ENCODE measurements at regions not wholly inside any gene's neighbourhood (a gene's known extent, or its start where the extent isn't known, plus 50 kb on each side); places are given as distances from the start of the nearest gene placed in this dataset.

- Histone ChIP-seq H3K9me3 (ENCODE audit: control insufficient read depth, low read length) (no peaks in the 10 kb centered on the region), H3K27ac (ENCODE audit: insufficient read depth, low read length, poor library complexity, severe bottlenecking) (no peak overlapping the region), H3K36me3 (ENCODE audit: control insufficient read depth, insufficient read depth, low read length) (no peaks in the 10 kb centered on the region), H3K27me3 (replicated peaks; ENCODE audit: control insufficient read depth, insufficient read depth, low read length, poor library complexity, severe bottlenecking) (no peaks in the 10 kb centered on the region), H3K4me3 (ENCODE audit: insufficient read depth, low read depth, low read length, poor library complexity, severe bottlenecking) (no peak overlapping the region), H3K4me1 (ENCODE audit: control insufficient read depth, insufficient read depth, low read length, poor library complexity, severe bottlenecking) (peaks cover 8% of the 10 kb centered on the region)
- no peak for DNase-seq
These were observed 74.0 kb upstream of the TRPM1 start for GRCh38 chr15:31175484-31175883.

- H3K27me3 ChIP-seq (replicated peaks; ENCODE audit: control insufficient read depth, insufficient read depth, low read length, poor library complexity, severe bottlenecking) = no peaks in the 10 kb centered on the region
These were observed 76.4 kb upstream of the TRPM1 start for GRCh38 chr15:31177951-31178350.

GRCh38 chr15:31178705-31179104 is 77.2 kb upstream of the TRPM1 start:
- no peaks in the 10 kb centered on the region for H3K27me3 ChIP-seq (replicated peaks; ENCODE audit: control insufficient read depth, insufficient read depth, low read length, poor library complexity, severe bottlenecking)
- H3K4me3 ChIP-seq (ENCODE audit: insufficient read depth, low read depth, low read length, poor library complexity, severe bottlenecking) = no peak overlapping the region
- no peak for DNase-seq
- no peak overlapping the region for H3K27ac ChIP-seq (ENCODE audit: insufficient read depth, low read length, poor library complexity, severe bottlenecking)
- peaks cover 8% of the 10 kb centered on the region for H3K4me1 ChIP-seq (ENCODE audit: control insufficient read depth, insufficient read depth, low read length, poor library complexity, severe bottlenecking)
- peaks cover 3% of the 10 kb centered on the region for H3K9me3 ChIP-seq (ENCODE audit: control insufficient read depth, low read length)
- H3K36me3 ChIP-seq (ENCODE audit: control insufficient read depth, insufficient read depth, low read length) = no peaks in the 10 kb centered on the region

More at GRCh38 chr15:31177951-31178350, 76.4 kb upstream of the TRPM1 start:
- DNase-seq = no peak
- no peaks in the 10 kb centered on the region for H3K36me3 ChIP-seq (ENCODE audit: control insufficient read depth, insufficient read depth, low read length)
- H3K9me3 ChIP-seq (ENCODE audit: control insufficient read depth, low read length) = peaks cover 3% of the 10 kb centered on the region
- peaks cover 8% of the 10 kb centered on the region for H3K4me1 ChIP-seq (ENCODE audit: control insufficient read depth, insufficient read depth, low read length, poor library complexity, severe bottlenecking)
- H3K4me3 ChIP-seq (ENCODE audit: insufficient read depth, low read depth, low read length, poor library complexity, severe bottlenecking) = no peak overlapping the region
- no peak overlapping the region for H3K27ac ChIP-seq (ENCODE audit: insufficient read depth, low read length, poor library complexity, severe bottlenecking)

GRCh38 chr15:31179693-31180092 is 78.2 kb upstream of the TRPM1 start:
- H3K27me3 ChIP-seq (replicated peaks; ENCODE audit: control insufficient read depth, insufficient read depth, low read length, poor library complexity, severe bottlenecking) = no peaks in the 10 kb centered on the region
- no peak overlapping the region for H3K4me3 ChIP-seq (ENCODE audit: insufficient read depth, low read depth, low read length, poor library complexity, severe bottlenecking)
- peaks cover 3% of the 10 kb centered on the region for H3K9me3 ChIP-seq (ENCODE audit: control insufficient read depth, low read length)
- peaks cover 8% of the 10 kb centered on the region for H3K4me1 ChIP-seq (ENCODE audit: control insufficient read depth, insufficient read depth, low read length, poor library complexity, severe bottlenecking)
- no peaks in the 10 kb centered on the region for H3K36me3 ChIP-seq (ENCODE audit: control insufficient read depth, insufficient read depth, low read length)
- no peak for DNase-seq
- no peak overlapping the region for H3K27ac ChIP-seq (ENCODE audit: insufficient read depth, low read length, poor library complexity, severe bottlenecking)

GRCh38 chr15:31193291-31193690 is 91.8 kb upstream of the TRPM1 start:
- no peaks in the 10 kb centered on the region for H3K36me3 ChIP-seq (ENCODE audit: control insufficient read depth, insufficient read depth, low read length)
- H3K27me3 ChIP-seq (replicated peaks; ENCODE audit: control insufficient read depth, insufficient read depth, low read length, poor library complexity, severe bottlenecking) = no peaks in the 10 kb centered on the region
- no peak overlapping the region for H3K4me3 ChIP-seq (ENCODE audit: insufficient read depth, low read depth, low read length, poor library complexity, severe bottlenecking)
- no peak overlapping the region for H3K27ac ChIP-seq (ENCODE audit: insufficient read depth, low read length, poor library complexity, severe bottlenecking)
- H3K9me3 ChIP-seq (ENCODE audit: control insufficient read depth, low read length) = no peaks in the 10 kb centered on the region
- H3K4me1 ChIP-seq (ENCODE audit: control insufficient read depth, insufficient read depth, low read length, poor library complexity, severe bottlenecking) = no peaks in the 10 kb centered on the region
- DNase-seq = no peak

- no peak overlapping the region for H3K4me3 ChIP-seq (ENCODE audit: insufficient read depth, low read depth, low read length, poor library complexity, severe bottlenecking)
- no peak for DNase-seq
- H3K4me1 ChIP-seq (ENCODE audit: control insufficient read depth, insufficient read depth, low read length, poor library complexity, severe bottlenecking) = peaks cover 3% of the 10 kb centered on the region
- no peaks in the 10 kb centered on the region for H3K36me3 ChIP-seq (ENCODE audit: control insufficient read depth, insufficient read depth, low read length)
- H3K27ac ChIP-seq (ENCODE audit: insufficient read depth, low read length, poor library complexity, severe bottlenecking) = no peak overlapping the region
- no peaks in the 10 kb centered on the region for H3K27me3 ChIP-seq (replicated peaks; ENCODE audit: control insufficient read depth, insufficient read depth, low read length, poor library complexity, severe bottlenecking)
- no peaks in the 10 kb centered on the region for H3K9me3 ChIP-seq (ENCODE audit: control insufficient read depth, low read length)
These were observed 94.3 kb upstream of the TRPM1 start for GRCh38 chr15:31195871-31196270.

- H3K27ac ChIP-seq (ENCODE audit: insufficient read depth, low read length, poor library complexity, severe bottlenecking) = no peak overlapping the region
- H3K36me3 ChIP-seq (ENCODE audit: control insufficient read depth, insufficient read depth, low read length) = no peaks in the 10 kb centered on the region
- DNase-seq = peak in 1 of 3 donors; percentile 23
- peaks cover 8% of the 10 kb centered on the region for H3K4me1 ChIP-seq (ENCODE audit: control insufficient read depth, insufficient read depth, low read length, poor library complexity, severe bottlenecking)
- H3K9me3 ChIP-seq (ENCODE audit: control insufficient read depth, low read length) = no peaks in the 10 kb centered on the region
- no peak overlapping the region for H3K4me3 ChIP-seq (ENCODE audit: insufficient read depth, low read depth, low read length, poor library complexity, severe bottlenecking)
- H3K27me3 ChIP-seq (replicated peaks; ENCODE audit: control insufficient read depth, insufficient read depth, low read length, poor library complexity, severe bottlenecking) = no peaks in the 10 kb centered on the region
These were observed 96.2 kb upstream of the TRPM1 start for GRCh38 chr15:31197497-31198414.

GRCh38 chr15:31200735-31201151 is 99.2 kb upstream of the TRPM1 start:
- peak; percentile 39 to 50 (median 43) for DNase-seq

GRCh38 chr15:31202953-31203352 is 101.4 kb upstream of the TRPM1 start:
- no peak overlapping the region for H3K27ac ChIP-seq (ENCODE audit: insufficient read depth, low read length, poor library complexity, severe bottlenecking)
- H3K36me3 ChIP-seq (ENCODE audit: control insufficient read depth, insufficient read depth, low read length) = no peaks in the 10 kb centered on the region
- peaks cover 29% of the 10 kb centered on the region for H3K4me1 ChIP-seq (ENCODE audit: control insufficient read depth, insufficient read depth, low read length, poor library complexity, severe bottlenecking)
- no peak for DNase-seq
- H3K9me3 ChIP-seq (ENCODE audit: control insufficient read depth, low read length) = no peaks in the 10 kb centered on the region
- no peak overlapping the region for H3K4me3 ChIP-seq (ENCODE audit: insufficient read depth, low read depth, low read length, poor library complexity, severe bottlenecking)
- H3K27me3 ChIP-seq (replicated peaks; ENCODE audit: control insufficient read depth, insufficient read depth, low read length, poor library complexity, severe bottlenecking) = no peaks in the 10 kb centered on the region

More at GRCh38 chr15:31200735-31201151, 99.2 kb upstream of the TRPM1 start:
- no peak overlapping the region for H3K27ac ChIP-seq (ENCODE audit: insufficient read depth, low read length, poor library complexity, severe bottlenecking)
- peaks cover 13% of the 10 kb centered on the region for H3K4me1 ChIP-seq (ENCODE audit: control insufficient read depth, insufficient read depth, low read length, poor library complexity, severe bottlenecking)
- no peaks in the 10 kb centered on the region for H3K9me3 ChIP-seq (ENCODE audit: control insufficient read depth, low read length)
- no peaks in the 10 kb centered on the region for H3K36me3 ChIP-seq (ENCODE audit: control insufficient read depth, insufficient read depth, low read length)
- H3K4me3 ChIP-seq (ENCODE audit: insufficient read depth, low read depth, low read length, poor library complexity, severe bottlenecking) = no peak overlapping the region
- H3K27me3 ChIP-seq (replicated peaks; ENCODE audit: control insufficient read depth, insufficient read depth, low read length, poor library complexity, severe bottlenecking) = no peaks in the 10 kb centered on the region

GRCh38 chr15:31203999-31204398 is 102.5 kb upstream of the TRPM1 start:
- Histone ChIP-seq H3K9me3 (ENCODE audit: control insufficient read depth, low read length) (no peaks in the 10 kb centered on the region), H3K27me3 (replicated peaks; ENCODE audit: control insufficient read depth, insufficient read depth, low read length, poor library complexity, severe bottlenecking) (no peaks in the 10 kb centered on the region), H3K36me3 (ENCODE audit: control insufficient read depth, insufficient read depth, low read length) (no peaks in the 10 kb centered on the region), H3K4me1 (ENCODE audit: control insufficient read depth, insufficient read depth, low read length, poor library complexity, severe bottlenecking) (peaks cover 29% of the 10 kb centered on the region), H3K27ac (ENCODE audit: insufficient read depth, low read length, poor library complexity, severe bottlenecking) (no peak overlapping the region), H3K4me3 (ENCODE audit: insufficient read depth, low read depth, low read length, poor library complexity, severe bottlenecking) (no peak overlapping the region)
- no peak for DNase-seq
